OCI-LY7 (cell line): ENCODE measurements at regions not wholly inside any gene's neighbourhood (a gene's known extent, or its start where the extent isn't known, plus 50 kb on each side); places are given as distances from the start of the nearest gene placed in this dataset.

Experiments
- BruUV-seq: library from RNA; stranded (reverse); fragments of 400-500 nt; replicated peaks from 2 replicates; lab custom pipeline; 2021; lab: Mats Ljungman, UMichigan
- CTCF ChIA-PET: fragments of 300-600 bp; sonication (Branson Sonifier 250); formaldehyde crosslinking; loops from one replicate; lab custom pipeline; 2022; ENCODE audit warnings: antibody characterized with exemption; ENCODE audit not compliant: unreplicated experiment; lab: Charles Lee
- POLR2A ChIA-PET: fragments of 300-600 bp; sonication (Branson Sonifier 250); formaldehyde crosslinking; loops from one replicate; lab custom pipeline; 2022; ENCODE audit warnings: antibody characterized with exemption; lab: Charles Lee
- DNase-seq: peaks from one replicate; pipeline ENCODE4 v3.0.0-alpha.2; 2015; ENCODE audit warnings: low spot score
- H2AFZ ChIP-seq: fragments of 200-600 bp; sonication (generic), shearing (Covaris generic); 2 replicates; pipeline ENCODE4 v1.6.1; 2014; ENCODE audit warnings: mild to moderate bottlenecking, antibody characterized with exemption, low read length, moderate library complexity
- H3K27ac ChIP-seq: fragments of 200-600 bp; sonication (generic); 2 replicates; pipeline ENCODE4 v1.5.1; 2014; ENCODE audit warnings: mixed run types, low read depth, mild to moderate bottlenecking, moderate library complexity, low read length, inconsistent platforms; ENCODE audit not compliant: poor library complexity, severe bottlenecking
- H3K36me3 ChIP-seq: fragments of 200-600 bp; sonication (generic); 2 replicates; pipeline ENCODE4 v1.6.1; 2014; ENCODE audit warnings: mild to moderate bottlenecking, antibody characterized with exemption, low read length, moderate library complexity, mixed read lengths; ENCODE audit not compliant: insufficient read depth
- H3K4me1 ChIP-seq: fragments of 200-600 bp; sonication (generic); 2 replicates; pipeline ENCODE4 v1.5.1; 2014; ENCODE audit warnings: mild to moderate bottlenecking, low read length; ENCODE audit not compliant: insufficient read depth, poor library complexity, severe bottlenecking
- H3K4me2 ChIP-seq: fragments of 200-600 bp; sonication (generic); 2 replicates; pipeline ENCODE4 v1.6.1; 2014; ENCODE audit warnings: mild to moderate bottlenecking, low read length
- H3K4me3 ChIP-seq: fragments of 200-600 bp; sonication (generic); 2 replicates; pipeline ENCODE4 v1.5.1; 2014; ENCODE audit warnings: mild to moderate bottlenecking, low read depth, low read length; ENCODE audit not compliant: poor library complexity, severe bottlenecking
- H3K79me2 ChIP-seq: fragments of 200-600 bp; sonication (generic); 2 replicates; pipeline ENCODE4 v1.6.1; 2016; ENCODE audit warnings: low read depth, mild to moderate bottlenecking, low read length, moderate library complexity, mixed read lengths; ENCODE audit not compliant: insufficient read depth
- H3K9me2 ChIP-seq: fragments of 200-600 bp; sonication (generic); 2 replicates; pipeline ENCODE4 v1.6.1; 2016; ENCODE audit warnings: mild to moderate bottlenecking, low read length, mixed read lengths; ENCODE audit not compliant: insufficient read depth
- H3K9me3 ChIP-seq: fragments of 200-600 bp; sonication (generic); 2 replicates; pipeline ENCODE4 v1.6.1; 2014; ENCODE audit warnings: mild to moderate bottlenecking, mixed run types, low read length, mixed read lengths
- H4K20me1 ChIP-seq: fragments of 200-600 bp; sonication (generic); 2 replicates; pipeline ENCODE4 v1.6.1; 2014; ENCODE audit warnings: mild to moderate bottlenecking, antibody characterized with exemption, low read length, moderate library complexity, mixed read lengths; ENCODE audit not compliant: insufficient read depth
- EZH2phosphoT487 ChIP-seq: fragments of 200-600 bp; sonication (generic); IDR thresholded peaks from 2 replicates; pipeline ENCODE4 v1.6.1; 2018; ENCODE audit warnings: low read depth, borderline replicate concordance, mild to moderate bottlenecking, mixed run types, antibody characterized with exemption, low read length, moderate library complexity, mixed read lengths
- intact Hi-C: fragments of 100-400 bp; cut with micrococcal nuclease; formaldehyde crosslinking; loops from one replicate; pipeline ENCODE4 v1.10.0; 2022; ENCODE audit not compliant: unreplicated experiment
- TF ChIP-seq, protein P1 (sequence below): fragments of 200-600 bp; sonication (generic); conservative IDR thresholded peaks from 2 replicates; pipeline ENCODE4 v1.5.1; 2014; ENCODE audit warnings: mild to moderate bottlenecking, antibody characterized with exemption, low read length, moderate library complexity, mixed read lengths

DNA sequence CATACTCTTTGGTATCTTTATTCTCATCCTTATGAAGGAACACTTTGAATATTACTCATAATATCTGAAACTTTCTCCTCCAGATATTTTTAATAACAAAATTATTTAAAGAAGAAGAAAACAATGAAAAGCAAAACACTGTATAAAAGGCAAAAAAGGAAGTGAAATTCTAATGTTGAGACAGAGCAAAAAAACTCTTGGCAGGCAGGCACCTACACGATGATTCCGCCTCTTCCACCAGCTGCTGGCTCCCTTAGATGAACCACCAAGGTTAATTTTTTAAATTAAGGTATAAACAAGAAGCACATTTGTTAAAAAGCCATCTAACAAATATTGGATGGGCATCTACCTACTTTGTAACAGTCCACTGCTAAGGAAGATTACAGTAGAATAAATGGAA is 434.7 kb downstream of the EPHA4 start:
- H3K4me3 ChIP-seq: no peak overlapping the region
- H4K20me1 ChIP-seq: no peaks in the 10 kb centered on the region
- TF ChIP-seq, protein P1, sequence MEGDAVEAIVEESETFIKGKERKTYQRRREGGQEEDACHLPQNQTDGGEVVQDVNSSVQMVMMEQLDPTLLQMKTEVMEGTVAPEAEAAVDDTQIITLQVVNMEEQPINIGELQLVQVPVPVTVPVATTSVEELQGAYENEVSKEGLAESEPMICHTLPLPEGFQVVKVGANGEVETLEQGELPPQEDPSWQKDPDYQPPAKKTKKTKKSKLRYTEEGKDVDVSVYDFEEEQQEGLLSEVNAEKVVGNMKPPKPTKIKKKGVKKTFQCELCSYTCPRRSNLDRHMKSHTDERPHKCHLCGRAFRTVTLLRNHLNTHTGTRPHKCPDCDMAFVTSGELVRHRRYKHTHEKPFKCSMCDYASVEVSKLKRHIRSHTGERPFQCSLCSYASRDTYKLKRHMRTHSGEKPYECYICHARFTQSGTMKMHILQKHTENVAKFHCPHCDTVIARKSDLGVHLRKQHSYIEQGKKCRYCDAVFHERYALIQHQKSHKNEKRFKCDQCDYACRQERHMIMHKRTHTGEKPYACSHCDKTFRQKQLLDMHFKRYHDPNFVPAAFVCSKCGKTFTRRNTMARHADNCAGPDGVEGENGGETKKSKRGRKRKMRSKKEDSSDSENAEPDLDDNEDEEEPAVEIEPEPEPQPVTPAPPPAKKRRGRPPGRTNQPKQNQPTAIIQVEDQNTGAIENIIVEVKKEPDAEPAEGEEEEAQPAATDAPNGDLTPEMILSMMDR: no peak
- no peak for TF ChIP-seq EZH2phosphoT487
- no peaks in the 10 kb centered on the region for H3K9me3 ChIP-seq
- CTCF ChIA-PET: no interaction called here
- peak; percentile 31 for DNase-seq
- intact Hi-C loops: no loop called here
- BruUV-seq: no TSS peak
- H3K27ac ChIP-seq: no peak overlapping the region
- POLR2A ChIA-PET: interaction anchor here (0.6 to 1.6 kb wide), 4 partner anchors 10 to 119 kb away, joined by 3 to 12 read pairs (median 3); no protein-coding TSS in a partner anchor
- H3K36me3 ChIP-seq: no peaks in the 10 kb centered on the region
- no peaks in the 10 kb centered on the region for H3K79me2 ChIP-seq
- H3K9me2 ChIP-seq: no peaks in the 10 kb centered on the region
- H3K4me2 ChIP-seq: peak overlapping the region; percentile 50
- H3K4me1 ChIP-seq: peaks cover 28% of the 10 kb centered on the region
- H2AFZ ChIP-seq: peak overlapping the region; percentile 78

DNA sequence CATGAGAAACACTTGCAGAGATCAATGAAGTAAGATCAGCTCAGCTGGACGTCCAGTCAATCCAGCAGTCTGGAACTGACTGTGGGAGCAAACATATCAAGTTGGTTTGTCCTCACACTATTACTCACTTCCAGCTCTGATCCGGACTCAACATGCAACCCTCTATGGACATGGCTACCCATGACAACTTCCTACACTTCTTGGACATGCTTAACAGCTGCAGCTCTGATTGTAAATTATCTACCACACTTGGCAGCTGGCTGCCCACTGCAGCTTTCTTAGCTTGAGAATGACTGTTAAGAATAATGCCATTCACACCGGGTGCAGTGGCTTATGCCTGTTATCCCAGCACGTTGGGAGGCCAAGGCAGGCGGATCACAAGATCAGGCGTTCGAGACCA is 429.8 kb downstream of the EPHA4 start:
- H3K4me3 ChIP-seq: no peak overlapping the region
- BruUV-seq: no TSS peak
- H3K9me3 ChIP-seq: no peaks in the 10 kb centered on the region
- no peaks in the 10 kb centered on the region for H3K9me2 ChIP-seq
- no peak overlapping the region for H2AFZ ChIP-seq
- DNase-seq: no peak
- no peak for TF ChIP-seq EZH2phosphoT487
- TF ChIP-seq, protein P1: no peak
- no peak overlapping the region for H3K4me2 ChIP-seq
- H4K20me1 ChIP-seq: no peaks in the 10 kb centered on the region
- ChIA-PET CTCF (no interaction called here), POLR2A (no interaction called here)
- H3K36me3 ChIP-seq: no peaks in the 10 kb centered on the region
- intact Hi-C loops: no loop called here
- no peak overlapping the region for H3K27ac ChIP-seq
- H3K79me2 ChIP-seq: no peaks in the 10 kb centered on the region
- H3K4me1 ChIP-seq: peaks cover 8% of the 10 kb centered on the region

DNA sequence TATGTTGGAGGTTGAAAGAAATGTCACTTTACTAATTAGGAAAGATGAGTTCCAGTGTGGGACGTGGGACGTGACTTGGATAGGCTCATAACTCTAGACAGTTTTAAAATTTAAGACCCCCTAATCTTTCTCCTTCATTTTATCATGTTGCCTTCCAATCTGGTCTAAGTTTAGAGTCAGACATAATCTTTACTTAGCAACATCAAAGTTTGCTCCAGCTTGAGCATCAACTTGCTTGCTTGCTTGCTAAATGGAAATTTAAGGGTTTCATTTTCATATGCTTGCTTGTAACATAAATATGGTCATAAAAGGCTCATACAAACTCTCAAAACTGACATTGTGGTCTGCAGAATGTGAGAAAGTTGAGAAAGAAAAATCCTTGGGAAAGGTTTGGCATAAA is 428.9 kb downstream of the EPHA4 start:
- no peaks in the 10 kb centered on the region for H4K20me1 ChIP-seq
- H3K4me3 ChIP-seq: no peak overlapping the region
- H3K4me2 ChIP-seq: no peak overlapping the region
- no peak overlapping the region for H2AFZ ChIP-seq
- DNase-seq: no peak
- intact Hi-C loops: no loop called here
- no peaks in the 10 kb centered on the region for H3K79me2 ChIP-seq
- CTCF ChIA-PET: no interaction called here
- H3K9me3 ChIP-seq: no peaks in the 10 kb centered on the region
- no peak for TF ChIP-seq EZH2phosphoT487
- TF ChIP-seq, protein P1: no peak
- no peak overlapping the region for H3K27ac ChIP-seq
- POLR2A ChIA-PET: no interaction called here
- H3K4me1 ChIP-seq: no peaks in the 10 kb centered on the region
- no peaks in the 10 kb centered on the region for H3K36me3 ChIP-seq
- no peaks in the 10 kb centered on the region for H3K9me2 ChIP-seq
- no TSS peak for BruUV-seq
